ENCODE measurements at regions not wholly inside any gene's neighbourhood (a gene's known extent, or its start where the extent isn't known, plus 50 kb on each side); places are given as distances from the start of the nearest gene placed in this dataset.

DNA sequence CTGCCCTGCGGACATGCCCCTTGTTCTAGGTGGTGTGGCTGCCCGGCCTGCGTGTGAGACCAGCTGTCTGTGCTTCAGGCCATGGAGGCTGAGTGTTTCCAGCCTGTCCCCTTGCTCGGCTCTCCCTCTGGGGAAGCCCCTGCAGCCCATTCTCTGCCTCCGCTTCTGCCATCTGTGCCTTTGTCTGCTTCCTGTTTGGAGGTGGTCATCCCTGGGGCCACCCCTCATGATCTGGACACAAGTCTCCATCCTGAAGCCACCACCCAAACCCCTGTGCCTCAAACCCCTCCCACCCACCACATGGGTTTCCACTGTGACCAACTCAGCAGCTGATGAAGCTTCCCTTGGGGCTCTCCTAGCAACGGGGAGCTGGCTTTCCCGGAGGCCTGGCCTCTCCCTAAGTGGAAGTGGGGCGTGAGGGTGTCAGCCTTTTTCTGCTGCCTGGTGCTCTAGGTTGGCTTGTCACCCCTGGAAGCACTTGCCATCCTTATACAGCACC lies 184.9 kb downstream of the SEC14L1 start:
- ChIA-PET POLR2A (interaction anchor here (0.7 to 0.8 kb wide), 2 partner anchors 40 to 75 kb away, joined by 3 read pairs; no protein-coding TSS in a partner anchor), CTCF (interaction anchor here (1.8 kb wide), 1 partner anchor 104 kb away, joined by 6 read pairs; no protein-coding TSS in a partner anchor)
- Mint-ChIP-seq H3K4me1 (peaks cover 29% of the 10 kb centered on the region), H3K27me3 (ENCODE audit: low read depth) (no peaks in the 10 kb centered on the region), H3K4me3 (no peak overlapping the region), H3K36me3 (no peaks in the 10 kb centered on the region; the same call in 1 of the 2 replicates), H3K9me3 (no peaks in the 10 kb centered on the region), H3K27ac (no peak overlapping the region)
- TF ChIP-seq CREM (CRISPR knock-in tag; IDR thresholded peaks at IDR 0.05) = no peak
- TF ChIP-seq, protein P1, sequence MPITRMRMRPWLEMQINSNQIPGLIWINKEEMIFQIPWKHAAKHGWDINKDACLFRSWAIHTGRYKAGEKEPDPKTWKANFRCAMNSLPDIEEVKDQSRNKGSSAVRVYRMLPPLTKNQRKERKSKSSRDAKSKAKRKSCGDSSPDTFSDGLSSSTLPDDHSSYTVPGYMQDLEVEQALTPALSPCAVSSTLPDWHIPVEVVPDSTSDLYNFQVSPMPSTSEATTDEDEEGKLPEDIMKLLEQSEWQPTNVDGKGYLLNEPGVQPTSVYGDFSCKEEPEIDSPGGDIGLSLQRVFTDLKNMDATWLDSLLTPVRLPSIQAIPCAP (CRISPR knock-in tag; IDR thresholded peaks at IDR 0.05) = no peak
- TF ChIP-seq, protein P2, sequence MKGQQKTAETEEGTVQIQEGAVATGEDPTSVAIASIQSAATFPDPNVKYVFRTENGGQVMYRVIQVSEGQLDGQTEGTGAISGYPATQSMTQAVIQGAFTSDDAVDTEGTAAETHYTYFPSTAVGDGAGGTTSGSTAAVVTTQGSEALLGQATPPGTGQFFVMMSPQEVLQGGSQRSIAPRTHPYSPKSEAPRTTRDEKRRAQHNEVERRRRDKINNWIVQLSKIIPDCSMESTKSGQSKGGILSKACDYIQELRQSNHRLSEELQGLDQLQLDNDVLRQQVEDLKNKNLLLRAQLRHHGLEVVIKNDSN (CRISPR knock-in tag; IDR thresholded peaks at IDR 0.05) = no peak
- TF ChIP-seq ETV6 (CRISPR knock-in tag; IDR thresholded peaks at IDR 0.05) = no peak
- TF ChIP-seq, protein P3, sequence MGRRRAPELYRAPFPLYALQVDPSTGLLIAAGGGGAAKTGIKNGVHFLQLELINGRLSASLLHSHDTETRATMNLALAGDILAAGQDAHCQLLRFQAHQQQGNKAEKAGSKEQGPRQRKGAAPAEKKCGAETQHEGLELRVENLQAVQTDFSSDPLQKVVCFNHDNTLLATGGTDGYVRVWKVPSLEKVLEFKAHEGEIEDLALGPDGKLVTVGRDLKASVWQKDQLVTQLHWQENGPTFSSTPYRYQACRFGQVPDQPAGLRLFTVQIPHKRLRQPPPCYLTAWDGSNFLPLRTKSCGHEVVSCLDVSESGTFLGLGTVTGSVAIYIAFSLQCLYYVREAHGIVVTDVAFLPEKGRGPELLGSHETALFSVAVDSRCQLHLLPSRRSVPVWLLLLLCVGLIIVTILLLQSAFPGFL (CRISPR knock-in tag; IDR thresholded peaks at IDR 0.05; ENCODE audit: borderline replicate concordance) = no peak
- no peak for TF ChIP-seq FOXJ3 (CRISPR knock-in tag; IDR thresholded peaks at IDR 0.05; ENCODE audit: borderline replicate concordance)
- TF ChIP-seq NR2C2 (CRISPR knock-in tag; IDR thresholded peaks at IDR 0.05) = no peak
- TF ChIP-seq ZNF219 (CRISPR knock-in tag; IDR thresholded peaks at IDR 0.05; ENCODE audit: borderline replicate concordance) = no peak
- no peak for TF ChIP-seq KAT7 (CRISPR knock-in tag; IDR thresholded peaks at IDR 0.05; ENCODE audit: borderline replicate concordance)
- no peak for TF ChIP-seq TCF7 (CRISPR knock-in tag; IDR thresholded peaks at IDR 0.05; ENCODE audit: low read depth)
- TF ChIP-seq, protein P4, sequence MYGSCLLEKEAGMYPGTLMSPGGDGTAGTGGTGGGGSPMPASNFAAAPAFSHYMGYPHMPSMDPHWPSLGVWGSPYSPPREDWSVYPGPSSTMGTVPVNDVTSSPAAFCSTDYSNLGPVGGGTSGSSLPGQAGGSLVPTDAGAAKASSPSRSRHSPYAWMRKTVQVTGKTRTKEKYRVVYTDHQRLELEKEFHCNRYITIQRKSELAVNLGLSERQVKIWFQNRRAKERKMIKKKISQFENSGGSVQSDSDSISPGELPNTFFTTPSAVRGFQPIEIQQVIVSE (CRISPR knock-in tag; IDR thresholded peaks at IDR 0.05; ENCODE audit: borderline replicate concordance) = no peak
- no peak for TF ChIP-seq TP53 (CRISPR knock-in tag; IDR thresholded peaks at IDR 0.05)
- TF ChIP-seq NFE2L1 (CRISPR knock-in tag; IDR thresholded peaks at IDR 0.05) = no peak
- no peak for TF ChIP-seq RELA (CRISPR knock-in tag; IDR thresholded peaks at IDR 0.05; ENCODE audit: borderline replicate concordance)
- TF ChIP-seq, protein P5, sequence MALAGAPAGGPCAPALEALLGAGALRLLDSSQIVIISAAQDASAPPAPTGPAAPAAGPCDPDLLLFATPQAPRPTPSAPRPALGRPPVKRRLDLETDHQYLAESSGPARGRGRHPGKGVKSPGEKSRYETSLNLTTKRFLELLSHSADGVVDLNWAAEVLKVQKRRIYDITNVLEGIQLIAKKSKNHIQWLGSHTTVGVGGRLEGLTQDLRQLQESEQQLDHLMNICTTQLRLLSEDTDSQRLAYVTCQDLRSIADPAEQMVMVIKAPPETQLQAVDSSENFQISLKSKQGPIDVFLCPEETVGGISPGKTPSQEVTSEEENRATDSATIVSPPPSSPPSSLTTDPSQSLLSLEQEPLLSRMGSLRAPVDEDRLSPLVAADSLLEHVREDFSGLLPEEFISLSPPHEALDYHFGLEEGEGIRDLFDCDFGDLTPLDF (CRISPR knock-in tag; IDR thresholded peaks at IDR 0.05) = no peak
- no peak for TF ChIP-seq ZNF416 (CRISPR knock-in tag; IDR thresholded peaks at IDR 0.05)
- ATAC-seq (no peak), DNase-seq (ENCODE audit: low spot score) (peak; percentile 10)

DNA sequence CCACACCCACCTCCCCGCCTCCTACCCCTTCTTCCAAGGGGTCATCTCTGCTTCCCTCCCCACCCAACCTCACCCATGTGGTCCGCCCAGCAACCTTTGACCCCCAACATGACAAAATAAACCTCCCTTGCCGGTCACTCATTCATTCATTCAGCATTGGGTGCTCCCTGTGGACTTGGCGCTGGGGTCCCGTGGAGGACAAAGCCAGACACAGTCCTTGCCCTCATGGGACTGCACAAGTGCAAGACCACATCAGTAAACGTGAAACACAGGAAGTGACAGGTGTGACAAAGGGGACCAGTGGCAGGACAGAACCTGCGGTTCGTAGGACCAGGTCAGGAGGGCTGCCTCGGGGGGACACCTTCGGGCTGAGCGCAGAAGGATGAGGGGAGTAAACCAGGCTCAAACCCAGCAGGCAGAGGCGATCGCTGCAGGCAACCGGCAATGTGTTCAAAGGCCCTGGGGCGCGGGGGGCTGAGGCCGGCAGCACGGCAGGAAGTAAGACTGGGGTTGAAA lies 185.4 kb downstream of the SEC14L1 start:
- Mint-ChIP-seq H3K27me3 (ENCODE audit: low read depth) (no peaks in the 10 kb centered on the region), H3K4me3 (no peak overlapping the region), H3K4me1 (peaks cover 30% of the 10 kb centered on the region), H3K9me3 (no peaks in the 10 kb centered on the region), H3K36me3 (no peaks in the 10 kb centered on the region; the same call in 1 of the 2 replicates), H3K27ac (peak overlapping the region; percentile 74; the same call in 1 of the 2 replicates)
- ChIA-PET POLR2A (interaction anchor here (0.8 kb wide), 1 partner anchor 75 kb away, joined by 3 read pairs; no protein-coding TSS in a partner anchor), CTCF (interaction anchor here (0.6 to 1.5 kb wide), 2 partner anchors 175 to 238 kb away, joined by 3 to 5 read pairs; no protein-coding TSS in a partner anchor)
- ATAC-seq (no peak), DNase-seq (ENCODE audit: low spot score) (peak; percentile 3)
- TF ChIP-seq ZNF219 (CRISPR knock-in tag; IDR thresholded peaks at IDR 0.05; ENCODE audit: borderline replicate concordance) (no peak), ZNF263 (CRISPR knock-in tag; IDR thresholded peaks at IDR 0.05; ENCODE audit: low read depth) (no peak), ZNF671 (CRISPR knock-in tag; IDR thresholded peaks at IDR 0.05) (no peak), MYBL2 (CRISPR knock-in tag; IDR thresholded peaks at IDR 0.05) (no peak), NR3C1 (CRISPR knock-in tag; conservative IDR thresholded peaks at IDR 0.05; ENCODE audit: low read depth) (no peak), EMX1 (CRISPR knock-in tag; IDR thresholded peaks at IDR 0.05) (no peak)
- TF ChIP-seq, protein P6, sequence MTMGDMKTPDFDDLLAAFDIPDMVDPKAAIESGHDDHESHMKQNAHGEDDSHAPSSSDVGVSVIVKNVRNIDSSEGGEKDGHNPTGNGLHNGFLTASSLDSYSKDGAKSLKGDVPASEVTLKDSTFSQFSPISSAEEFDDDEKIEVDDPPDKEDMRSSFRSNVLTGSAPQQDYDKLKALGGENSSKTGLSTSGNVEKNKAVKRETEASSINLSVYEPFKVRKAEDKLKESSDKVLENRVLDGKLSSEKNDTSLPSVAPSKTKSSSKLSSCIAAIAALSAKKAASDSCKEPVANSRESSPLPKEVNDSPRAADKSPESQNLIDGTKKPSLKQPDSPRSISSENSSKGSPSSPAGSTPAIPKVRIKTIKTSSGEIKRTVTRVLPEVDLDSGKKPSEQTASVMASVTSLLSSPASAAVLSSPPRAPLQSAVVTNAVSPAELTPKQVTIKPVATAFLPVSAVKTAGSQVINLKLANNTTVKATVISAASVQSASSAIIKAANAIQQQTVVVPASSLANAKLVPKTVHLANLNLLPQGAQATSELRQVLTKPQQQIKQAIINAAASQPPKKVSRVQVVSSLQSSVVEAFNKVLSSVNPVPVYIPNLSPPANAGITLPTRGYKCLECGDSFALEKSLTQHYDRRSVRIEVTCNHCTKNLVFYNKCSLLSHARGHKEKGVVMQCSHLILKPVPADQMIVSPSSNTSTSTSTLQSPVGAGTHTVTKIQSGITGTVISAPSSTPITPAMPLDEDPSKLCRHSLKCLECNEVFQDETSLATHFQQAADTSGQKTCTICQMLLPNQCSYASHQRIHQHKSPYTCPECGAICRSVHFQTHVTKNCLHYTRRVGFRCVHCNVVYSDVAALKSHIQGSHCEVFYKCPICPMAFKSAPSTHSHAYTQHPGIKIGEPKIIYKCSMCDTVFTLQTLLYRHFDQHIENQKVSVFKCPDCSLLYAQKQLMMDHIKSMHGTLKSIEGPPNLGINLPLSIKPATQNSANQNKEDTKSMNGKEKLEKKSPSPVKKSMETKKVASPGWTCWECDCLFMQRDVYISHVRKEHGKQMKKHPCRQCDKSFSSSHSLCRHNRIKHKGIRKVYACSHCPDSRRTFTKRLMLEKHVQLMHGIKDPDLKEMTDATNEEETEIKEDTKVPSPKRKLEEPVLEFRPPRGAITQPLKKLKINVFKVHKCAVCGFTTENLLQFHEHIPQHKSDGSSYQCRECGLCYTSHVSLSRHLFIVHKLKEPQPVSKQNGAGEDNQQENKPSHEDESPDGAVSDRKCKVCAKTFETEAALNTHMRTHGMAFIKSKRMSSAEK (CRISPR knock-in tag; IDR thresholded peaks at IDR 0.05; ENCODE audit: borderline replicate concordance) = no peak
- TF ChIP-seq, protein P4 (CRISPR knock-in tag; IDR thresholded peaks at IDR 0.05; ENCODE audit: borderline replicate concordance) = no peak

All from WTC11 (cell line).